Fibroblast of pulmonary artery (primary cell): ENCODE measurements at regions not wholly inside any gene's neighbourhood (a gene's known extent, or its start where the extent isn't known, plus 50 kb on each side); places are given as distances from the start of the nearest gene placed in this dataset.
"Not testable (repeated sequence)": the region's sequence is repeated elsewhere in the genome, so short reads cannot be mapped to it uniquely, and the experiment has no call there.

Experiments used
- DNase-seq: peaks from one replicate; pipeline ENCODE4 v3.0.0-alpha.2; 2010; ENCODE audit warnings: low read depth
- H3K4me3 ChIP-seq: replicated peaks from 2 replicates; pipeline ENCODE4 v1.5.1; 2011; ENCODE audit warnings: low read depth, mild to moderate bottlenecking, control low read depth, low read length, moderate library complexity

DNA sequence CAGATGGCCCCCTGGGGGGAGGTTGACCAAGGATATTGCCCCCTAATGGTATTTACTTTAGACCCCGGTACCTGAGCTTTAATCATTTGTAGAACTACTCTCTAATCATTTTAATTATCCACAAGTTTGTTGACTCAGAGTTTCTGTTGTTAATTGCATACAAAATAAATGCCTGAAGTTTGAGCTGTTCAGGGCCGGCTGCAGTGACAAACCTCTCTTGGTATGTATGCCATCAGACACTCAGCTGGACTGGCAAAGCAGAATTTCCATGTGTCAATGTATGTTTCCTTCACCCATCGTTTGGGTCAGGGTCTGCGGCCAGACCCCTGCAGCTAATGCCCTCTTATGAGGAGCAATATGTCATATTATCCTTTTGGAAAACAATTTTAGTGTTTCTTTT lies 1624.2 kb downstream of the CDY2B start:
- not testable (repeated sequence) for DNase-seq, H3K4me3 ChIP-seq
